Inflammatory macrophage treated with lipopolysaccharide for 1 hour (primary cell): ENCODE measurements at regions not wholly inside any gene's neighbourhood (a gene's known extent, or its start where the extent isn't known, plus 50 kb on each side); places are given as distances from the start of the nearest gene placed in this dataset.
"Not testable (repeated sequence)": the region's sequence is repeated elsewhere in the genome, so short reads cannot be mapped to it uniquely, and the experiment has no call there.

Experiments used
- DNase-seq, 2 donors: peaks; one replicate each; pipeline ENCODE4 v3.0.0-alpha.2; 2020 to 2022

- DNase-seq = no peak
Observed at GRCh38 chr9:22654833-22655232, 208.2 kb downstream of the DMRTA1 start.

DNA sequence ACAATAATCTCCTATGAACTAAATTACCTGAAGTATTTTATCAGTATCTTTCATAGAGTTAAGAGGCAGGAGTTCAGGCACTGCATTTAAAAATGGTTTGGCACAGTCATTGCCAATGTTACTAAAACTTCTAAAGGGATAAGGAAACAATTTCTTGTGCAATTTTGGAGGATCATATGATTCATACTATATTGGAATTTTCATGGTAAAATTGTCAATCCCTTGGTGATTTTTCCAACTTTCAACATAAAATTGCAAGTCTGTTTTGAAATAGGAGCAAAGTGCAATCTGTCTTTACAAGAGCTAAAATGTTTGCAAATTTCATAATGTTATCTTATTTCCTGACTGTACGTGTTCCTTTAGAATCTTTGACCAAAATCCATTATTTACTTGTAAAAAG, 211.1 kb downstream of the DMRTA1 start:
- DNase-seq = no peak

GRCh38 chr9:22658484-22658883, 211.9 kb downstream of the DMRTA1 start:
- not testable (repeated sequence) for DNase-seq

- DNase-seq = no peak
Observed at GRCh38 chr9:22682536-22682935, 235.9 kb downstream of the DMRTA1 start.

GRCh38 chr9:22682961-22683699, 236.5 kb downstream of the DMRTA1 start:
- DNase-seq = no peak

DNA sequence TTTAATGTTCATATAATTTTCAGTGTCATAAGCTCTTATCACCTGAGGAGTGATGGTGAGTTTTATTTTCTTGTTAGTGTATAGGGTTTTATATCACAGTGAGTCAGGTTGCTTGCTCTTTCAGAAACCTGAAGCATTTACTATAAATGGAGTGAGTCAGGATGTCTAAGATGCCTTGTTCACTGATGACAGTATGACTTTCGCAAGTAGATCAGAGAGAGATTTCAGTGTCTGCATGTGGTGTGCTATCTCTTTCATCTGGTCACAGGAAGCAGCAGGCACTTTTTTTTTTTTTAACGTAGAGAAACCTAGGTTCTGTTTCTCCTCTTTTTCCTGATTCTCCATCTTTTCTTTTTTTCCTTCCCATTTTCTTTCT, 237.1 kb downstream of the DMRTA1 start:
- no peak for DNase-seq

DNA sequence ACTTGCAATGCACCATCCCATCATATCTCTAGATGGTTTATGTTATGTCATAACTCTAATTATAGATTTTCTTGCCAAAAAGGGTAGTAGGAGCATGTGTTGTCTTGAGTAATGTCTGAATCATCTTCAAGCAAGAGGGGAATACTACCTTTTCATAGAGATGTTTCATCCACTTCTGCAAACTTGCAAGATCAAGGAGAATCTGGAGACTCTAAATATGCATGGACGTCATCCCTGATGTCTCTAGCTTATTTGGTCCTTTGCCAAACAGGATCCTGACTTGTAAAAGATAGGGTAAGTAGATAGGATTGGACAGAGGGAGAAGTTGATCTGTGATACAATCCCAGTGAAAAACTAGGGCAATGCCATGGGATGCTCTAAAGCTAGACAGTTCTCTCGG, 246.5 kb downstream of the DMRTA1 start:
- DNase-seq = no peak

GRCh38 chr9:22700171-22700570, 253.5 kb downstream of the DMRTA1 start:
- DNase-seq = no peak

GRCh38 chr9:22718653-22719052, 272.0 kb downstream of the DMRTA1 start:
- no peak for DNase-seq

DNA sequence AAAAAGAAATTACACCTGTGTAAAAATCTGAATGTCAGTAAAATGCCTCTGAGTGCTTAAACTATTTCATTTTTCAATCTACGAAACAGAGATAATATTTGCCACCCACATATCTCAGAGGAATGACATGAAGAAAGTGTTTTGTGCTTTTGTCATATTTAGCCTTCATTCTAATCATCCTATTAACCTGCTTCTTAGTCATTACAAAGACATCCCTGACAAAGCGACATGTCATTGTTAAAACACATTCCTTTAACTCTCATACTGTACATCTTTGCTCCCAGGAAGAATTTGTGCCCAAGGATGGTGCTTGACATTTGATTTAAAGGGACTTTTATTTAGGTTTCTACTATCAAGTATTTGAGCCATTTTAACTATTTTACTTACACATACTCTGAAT, 275.9 kb downstream of the DMRTA1 start:
- no peak for DNase-seq

DNA sequence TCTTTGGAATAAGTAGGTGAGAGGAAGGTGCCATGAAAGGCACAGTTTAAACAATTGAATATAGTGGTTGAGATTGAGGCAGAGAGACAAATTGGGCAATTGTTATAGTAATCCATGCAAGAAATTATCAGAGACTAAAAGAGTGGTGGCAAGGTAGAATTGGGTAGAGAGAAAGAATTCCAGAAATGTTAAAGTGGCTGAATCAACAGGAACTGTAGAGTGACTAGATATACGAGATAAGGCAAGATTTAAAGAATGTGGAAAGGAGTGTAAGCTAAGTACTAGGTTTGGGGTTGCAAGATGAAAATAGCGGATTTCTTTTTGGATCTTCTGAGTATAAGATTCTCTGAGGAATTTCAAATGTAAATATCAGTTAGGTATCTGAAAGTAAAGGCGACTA, 285.2 kb downstream of the DMRTA1 start:
- DNase-seq = no peak

- DNase-seq = no peak
Observed at GRCh38 chr9:22739712-22740111, 293.1 kb downstream of the DMRTA1 start.

DNA sequence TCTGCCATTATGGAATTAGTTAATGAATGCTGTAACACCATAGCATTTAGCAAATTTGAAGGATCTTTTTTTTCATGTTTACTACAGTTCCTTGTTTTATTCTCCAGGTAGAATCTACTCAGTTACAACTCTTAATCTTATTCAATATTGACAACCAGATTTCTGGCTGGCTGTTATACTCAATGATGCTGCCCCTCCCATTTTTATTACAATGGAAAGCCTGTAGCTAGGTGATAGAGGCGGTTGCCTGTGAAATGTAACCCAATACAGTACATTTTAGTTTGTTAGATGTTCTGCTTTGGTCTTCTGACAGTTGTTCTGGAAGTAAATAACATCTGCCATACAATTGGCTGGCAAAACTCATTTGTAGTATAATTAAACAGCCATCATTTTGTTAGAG, 294.2 kb downstream of the DMRTA1 start:
- DNase-seq = no peak

- no peak for DNase-seq
Observed at GRCh38 chr9:22742401-22742800, 295.8 kb downstream of the DMRTA1 start.

DNA sequence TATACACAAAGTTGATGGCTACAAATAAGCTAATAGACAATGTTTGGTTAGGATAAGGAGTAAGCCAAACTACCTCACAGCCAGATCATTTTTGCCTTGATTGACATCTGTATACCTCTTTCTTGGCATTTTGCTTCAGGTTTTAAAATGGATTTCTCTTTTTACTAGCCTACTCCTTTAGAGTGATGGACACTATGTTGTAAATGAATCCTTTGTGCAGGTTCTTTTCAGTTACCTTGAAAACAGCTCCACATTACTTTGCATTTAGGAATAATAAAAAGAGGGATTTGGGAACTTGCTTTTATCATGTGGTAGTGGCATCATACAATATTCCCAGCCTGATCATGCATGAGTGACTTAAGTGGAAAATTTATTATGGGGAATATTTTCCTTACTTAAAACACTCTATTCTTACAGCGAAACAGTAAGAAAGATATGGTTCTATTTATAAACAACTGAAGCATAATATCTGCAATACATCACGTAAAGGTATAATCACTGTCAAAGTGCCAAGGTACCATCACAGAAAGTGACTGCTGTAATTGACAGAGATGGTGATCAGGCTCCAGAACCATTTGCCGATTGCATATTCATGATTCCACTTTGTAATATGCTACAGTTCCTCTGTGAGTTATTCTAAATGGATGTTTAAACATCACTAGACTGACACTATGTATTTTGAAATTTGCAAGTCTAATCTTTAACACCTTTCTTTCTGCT, 327.0 kb downstream of the DMRTA1 start:
- DNase-seq = no peak

GRCh38 chr9:22790329-22790728, 343.7 kb downstream of the DMRTA1 start:
- DNase-seq = no peak

DNA sequence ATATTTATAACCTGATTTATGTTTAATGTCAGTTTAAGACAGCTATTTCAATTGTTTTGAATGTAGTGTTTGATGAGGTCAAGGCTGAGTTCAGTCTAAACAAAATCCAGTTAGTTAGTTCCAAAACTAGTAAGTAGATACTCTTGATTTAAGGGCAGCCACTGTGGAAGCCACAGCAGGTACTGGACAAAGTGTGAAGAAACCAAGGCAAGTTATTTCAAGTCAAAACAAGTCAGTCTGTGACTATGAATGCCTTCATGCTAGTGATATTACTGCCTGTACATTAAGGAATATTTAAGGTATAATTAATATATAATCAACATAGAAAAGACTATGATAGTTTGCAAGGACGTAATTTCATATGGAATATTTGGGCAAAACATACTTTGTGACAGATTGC, 362.3 kb downstream of the DMRTA1 start:
- DNase-seq = no peak

DNA sequence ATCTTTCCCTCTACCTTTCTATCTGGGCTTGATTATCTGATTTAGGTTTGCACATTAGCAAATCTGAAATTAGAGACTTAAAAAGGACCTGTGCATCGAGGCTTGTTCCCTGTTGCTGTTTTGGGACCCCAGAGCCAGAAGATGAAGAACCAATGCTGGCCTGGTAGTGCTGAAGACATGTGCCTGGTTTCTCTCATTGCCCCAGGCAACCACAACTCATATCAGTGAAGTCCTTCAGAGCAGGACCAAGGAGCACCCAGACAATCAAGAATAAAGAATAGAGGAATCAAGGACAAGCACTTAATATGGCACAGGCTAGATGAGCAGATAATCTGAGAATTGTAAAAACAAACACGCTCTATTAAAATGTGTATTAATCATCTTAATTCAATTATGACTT, 362.7 kb downstream of the DMRTA1 start:
- DNase-seq = no peak

GRCh38 chr9:22813529-22813928, 366.9 kb downstream of the DMRTA1 start:
- DNase-seq = no peak

GRCh38 chr9:22815246-22815645, 368.6 kb downstream of the DMRTA1 start:
- DNase-seq = no peak

DNA sequence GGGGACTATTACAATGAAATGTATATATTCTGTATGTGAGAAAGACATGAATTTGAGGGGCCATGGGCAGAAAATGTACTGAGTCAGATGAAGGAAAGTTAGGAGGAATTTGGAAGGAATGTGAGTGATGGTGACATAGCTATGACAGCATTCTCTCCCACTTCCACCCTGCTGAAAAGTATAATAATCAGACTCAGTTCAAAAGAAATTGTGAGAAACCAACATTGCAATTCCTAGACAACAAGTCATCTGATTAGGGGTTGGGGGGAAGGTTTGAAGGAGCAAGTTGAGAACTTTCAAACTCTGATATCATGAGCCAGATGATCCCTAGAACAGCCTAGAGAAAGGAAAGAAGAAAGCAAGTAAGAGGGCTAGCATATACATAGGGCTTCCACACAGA, 370.6 kb downstream of the DMRTA1 start:
- DNase-seq = no peak

DNA sequence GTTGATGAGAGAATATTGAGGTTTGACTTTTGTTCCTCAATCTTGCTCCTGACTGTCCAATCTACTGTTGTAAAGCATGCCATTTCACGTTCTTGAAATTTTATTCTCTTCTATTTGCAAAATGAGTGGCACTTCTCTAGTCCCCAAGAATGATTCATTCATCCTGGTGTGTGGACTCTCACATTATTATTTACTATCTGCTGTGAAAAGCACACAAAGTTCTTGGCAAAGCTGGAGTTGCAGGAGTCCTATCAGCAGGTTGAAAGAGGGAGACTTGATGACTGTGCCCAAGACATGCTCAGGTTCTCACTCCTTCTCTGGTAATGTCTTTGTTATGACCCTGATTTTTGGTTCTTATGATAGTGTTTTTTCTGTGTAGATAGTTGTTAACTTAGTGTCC, 382.6 kb downstream of the DMRTA1 start:
- DNase-seq = no peak

GRCh38 chr9:22838266-22838665, 391.6 kb downstream of the DMRTA1 start:
- no peak for DNase-seq

GRCh38 chr9:22840641-22841040, 394.0 kb downstream of the DMRTA1 start:
- DNase-seq = no peak

- DNase-seq = not testable (repeated sequence)
Observed at GRCh38 chr9:22845243-22845642, 398.6 kb downstream of the DMRTA1 start.
